K562 (cell line): ENCODE measurements at regions not wholly inside any gene's neighbourhood (a gene's known extent, or its start where the extent isn't known, plus 50 kb on each side); places are given as distances from the start of the nearest gene placed in this dataset.

Source experiments
- ATAC-seq: fragments of 200-7000 bp; cut with Tn5 transposase; 3 replicates; pipeline ENCODE4 v1.9.1; 2020; ENCODE audit warnings: moderate library complexity
- BruUV-seq: library from RNA; stranded (reverse); fragments of 400-500 nt; replicated peaks from 2 replicates; lab custom pipeline; 2021; lab: Mats Ljungman, UMichigan
- CTCF ChIA-PET: fragments of 300-600 bp; formaldehyde crosslinking; extraction: SDS; loops from one replicate; lab custom pipeline; 2021; ENCODE audit warnings: low intra/inter-chr PET ratio; lab: Yijun Ruan, JAX
- POLR2A ChIA-PET: fragments of 300-600, 350-650 bp; sonication (Branson Sonifier 250); formaldehyde crosslinking; extraction: SDS; loops from one replicate; lab custom pipeline; 2021; ENCODE audit warnings: antibody characterized with exemption, inconsistent platforms; lab: Yijun Ruan, JAX
- DNase-seq, 4 experiments: peaks; one replicate each; pipeline versions ENCODE4 v3.0.0 to v3.0.0-alpha.2; 2011 to 2018; ENCODE audit warnings: low spot score in 3 of 4, mixed read lengths in 3 of 4; ENCODE audit errors: extremely low read depth in 1 of 4
- FAIRE-seq: peaks from 2 replicates; lab custom pipeline; 2011; peaks lifted over from hg19 to GRCh38; lab: Jason Lieb, UNC
- H2AFZ ChIP-seq: 2 replicates; pipeline ENCODE4 v1.6.0; 2011; ENCODE audit warnings: low read depth, low read length, control low read depth, inconsistent platforms
- H3K27ac ChIP-seq: fragments of 200-600 bp; 3 replicates; pipeline ENCODE4 v1.8.0; 2011; ENCODE audit warnings: low read depth, mild to moderate bottlenecking, control low read depth, inconsistent platforms, low read length, moderate library complexity, mixed read lengths; ENCODE audit errors: extremely low read depth
- H3K27me3 ChIP-seq, 2 experiments: fragments of 300-600 bp in 1 of 2; 2 replicates in 1 of 2; 3 replicates in 1 of 2; pipeline versions ENCODE4 v1.6.0 to v1.8.0; 2011; ENCODE audit warnings: inconsistent platforms in 2 of 2, low read length in 2 of 2, mild to moderate bottlenecking in 1 of 2, mixed read lengths in 1 of 2, moderate library complexity in 1 of 2; ENCODE audit not compliant: control insufficient read depth in 2 of 2, insufficient read depth in 2 of 2
- H3K36me3 ChIP-seq: fragments of 300-600 bp; 3 replicates; pipeline ENCODE4 v1.8.0; 2011; ENCODE audit warnings: mild to moderate bottlenecking, low read length, inconsistent platforms; ENCODE audit not compliant: control insufficient read depth, insufficient read depth
- H3K4me1 ChIP-seq, 2 experiments: fragments of 200-600 bp in 1 of 2; replicated peaks in 1 of 2; 2 replicates in 1 of 2; 3 replicates in 1 of 2; pipeline versions ENCODE4 v1.5.1 to v1.8.0; 2011; ENCODE audit warnings: inconsistent platforms in 2 of 2, low read length in 2 of 2, mild to moderate bottlenecking in 1 of 2, mixed read lengths in 1 of 2, moderate library complexity in 1 of 2; ENCODE audit not compliant: control insufficient read depth in 2 of 2, insufficient read depth in 2 of 2
- H3K4me2 ChIP-seq: 2 replicates; pipeline ENCODE4 v1.6.1; 2011; ENCODE audit warnings: low read length, control low read depth, inconsistent platforms, mixed read lengths; ENCODE audit not compliant: insufficient read depth
- H3K4me3 ChIP-seq: fragments of 200-600 bp; sonication (generic), shearing (Covaris generic); 2 replicates; pipeline ENCODE4 v1.5.1; 2016; ENCODE audit warnings: control low read depth, inconsistent platforms
- H3K79me2 ChIP-seq: fragments of 200-600 bp; 3 replicates; pipeline ENCODE4 v1.8.0; 2011; ENCODE audit warnings: low read length, inconsistent platforms; ENCODE audit not compliant: control insufficient read depth, insufficient read depth
- H3K9ac ChIP-seq, 2 experiments: 2 replicates each; pipeline versions ENCODE4 v1.6.0 to v1.6.1; 2011; ENCODE audit warnings: low read depth in 2 of 2, low read length in 2 of 2, control low read depth in 1 of 2, inconsistent platforms in 1 of 2, mild to moderate bottlenecking in 1 of 2, mixed read lengths in 1 of 2; ENCODE audit not compliant: insufficient read depth in 1 of 2
- H3K9me1 ChIP-seq: one replicate; pipeline ENCODE4 v1.6.0; 2011; ENCODE audit warnings: inconsistent platforms, mild to moderate bottlenecking, low read length, moderate library complexity; ENCODE audit not compliant: control insufficient read depth, insufficient read depth
- H3K9me3 ChIP-seq: replicated peaks from 2 replicates; pipeline ENCODE4 v1.5.1; 2011; ENCODE audit warnings: low read depth, low read length, inconsistent platforms; ENCODE audit not compliant: control insufficient read depth, insufficient read depth
- H4K20me1 ChIP-seq: replicated peaks from 2 replicates; pipeline ENCODE4 v1.6.1; 2011; ENCODE audit warnings: low read length, inconsistent platforms, mixed read lengths; ENCODE audit not compliant: control insufficient read depth, insufficient read depth
- CREM ChIP-seq: IDR thresholded peaks from 2 replicates; pipeline ENCODE4 v1.6.1; 2014; ENCODE audit warnings: antibody characterized with exemption, low read depth
- FIP1L1 ChIP-seq: fragments of 200-400 bp; formaldehyde crosslinking; IDR thresholded peaks from 2 replicates; pipeline ENCODE4 v1.6.1; 2018; ENCODE audit warnings: mild to moderate bottlenecking, low read depth, low read length; ENCODE audit not compliant: poor library complexity, severe bottlenecking
- MBD2 ChIP-seq: sonication (generic); IDR thresholded peaks from 2 replicates; pipeline ENCODE4 v1.6.1; 2016; ENCODE audit warnings: low read depth, borderline replicate concordance
- ZNF232 ChIP-seq: sonication (generic); formaldehyde crosslinking; IDR thresholded peaks from 2 replicates; pipeline ENCODE4 v1.8.0; 2022; ENCODE audit warnings: mild to moderate bottlenecking, missing genetic modification reagents
- ZNF583 ChIP-seq: fragments of 250-450 bp; sonication (Bioruptor Pico); IDR thresholded peaks from 2 replicates; pipeline ENCODE4 v1.4.0; 2020
- WGBS: fragments of 100-300 bp; shearing (Covaris generic); methylation state at CpG from one replicate; pipeline ENCODE4 v1.1.6; 2016; ENCODE audit warnings: low coverage, mixed read lengths; ENCODE audit not compliant: insufficient coverage; ENCODE audit errors: missing lambda C conversion rate; 5-methylcytosine and 5-hydroxymethylcytosine counted together
- in situ Hi-C: fragments of 300-500 bp; cut with MboI; formaldehyde crosslinking; loops from 4 replicates; pipeline ENCODE4 v1.15.0; 2018; ENCODE audit warnings: inconsistent platforms, mixed read lengths
- intact Hi-C: fragments of 100-400 bp; cut with micrococcal nuclease; formaldehyde crosslinking; loops from 2 replicates; pipeline ENCODE4 v1.14.2; 2022
- TF ChIP-seq, protein P1 (sequence below): fragments of 250-450 bp; sonication (Bioruptor Pico); IDR thresholded peaks from 2 replicates; pipeline ENCODE4 v1.4.0; 2020; ENCODE audit warnings: mild to moderate bottlenecking, moderate library complexity, borderline replicate concordance

DNA sequence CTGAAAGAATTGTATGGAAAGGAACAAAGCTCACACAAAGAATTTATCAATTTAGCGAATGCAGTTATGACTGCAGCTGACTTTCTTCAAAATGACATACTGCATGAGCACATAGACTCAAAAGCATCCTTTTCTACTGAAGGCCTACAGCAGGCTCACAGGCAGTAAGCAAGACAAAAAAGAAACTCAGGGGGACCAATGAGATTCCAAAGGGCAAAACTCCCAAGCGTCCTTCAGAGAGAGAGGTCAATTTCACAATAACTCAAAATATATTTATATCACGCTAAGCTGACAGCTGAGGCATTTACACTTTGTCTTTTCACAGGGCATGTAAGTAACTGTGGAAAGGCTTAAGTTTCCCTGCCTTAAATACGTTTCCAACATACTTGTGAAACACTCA lies 427.9 kb upstream of the RASGRP1 start:
- no peak for FAIRE-seq
- no peak for DNase-seq
- POLR2A ChIA-PET, result no interaction called here
- Histone ChIP-seq H3K9ac (no peak overlapping the region), H3K9me3 (no peaks in the 10 kb centered on the region), H4K20me1 (no peaks in the 10 kb centered on the region; the same call in 1 of the 2 replicates), H2AFZ (no peak overlapping the region), H3K9me1 (no peaks in the 10 kb centered on the region), H3K36me3 (no peaks in the 10 kb centered on the region), H3K4me3 (no peak overlapping the region), H3K4me1 (no peaks in the 10 kb centered on the region), H3K4me2 (no peak overlapping the region), H3K79me2 (no peaks in the 10 kb centered on the region), H3K27ac (no peak overlapping the region), H3K27me3 (no peaks in the 10 kb centered on the region)
- intact Hi-C loops, result loop anchor here (5.0 kb wide), 1 partner anchor 175 kb away; no protein-coding TSS in a partner anchor
- no peak for ATAC-seq
- CTCF ChIA-PET, result no interaction called here
- BruUV-seq, result no TSS peak
- TF ChIP-seq ZNF583 (no peak), FIP1L1 (no peak), CREM (no peak), ZNF232 (CRISPR knock-in tag) (no peak), MBD2 (no peak)
- TF ChIP-seq, protein P1, sequence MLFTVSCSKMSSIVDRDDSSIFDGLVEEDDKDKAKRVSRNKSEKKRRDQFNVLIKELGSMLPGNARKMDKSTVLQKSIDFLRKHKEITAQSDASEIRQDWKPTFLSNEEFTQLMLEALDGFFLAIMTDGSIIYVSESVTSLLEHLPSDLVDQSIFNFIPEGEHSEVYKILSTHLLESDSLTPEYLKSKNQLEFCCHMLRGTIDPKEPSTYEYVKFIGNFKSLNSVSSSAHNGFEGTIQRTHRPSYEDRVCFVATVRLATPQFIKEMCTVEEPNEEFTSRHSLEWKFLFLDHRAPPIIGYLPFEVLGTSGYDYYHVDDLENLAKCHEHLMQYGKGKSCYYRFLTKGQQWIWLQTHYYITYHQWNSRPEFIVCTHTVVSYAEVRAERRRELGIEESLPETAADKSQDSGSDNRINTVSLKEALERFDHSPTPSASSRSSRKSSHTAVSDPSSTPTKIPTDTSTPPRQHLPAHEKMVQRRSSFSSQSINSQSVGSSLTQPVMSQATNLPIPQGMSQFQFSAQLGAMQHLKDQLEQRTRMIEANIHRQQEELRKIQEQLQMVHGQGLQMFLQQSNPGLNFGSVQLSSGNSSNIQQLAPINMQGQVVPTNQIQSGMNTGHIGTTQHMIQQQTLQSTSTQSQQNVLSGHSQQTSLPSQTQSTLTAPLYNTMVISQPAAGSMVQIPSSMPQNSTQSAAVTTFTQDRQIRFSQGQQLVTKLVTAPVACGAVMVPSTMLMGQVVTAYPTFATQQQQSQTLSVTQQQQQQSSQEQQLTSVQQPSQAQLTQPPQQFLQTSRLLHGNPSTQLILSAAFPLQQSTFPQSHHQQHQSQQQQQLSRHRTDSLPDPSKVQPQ (CRISPR knock-in tag), result no peak
- 0% methylated on average over 4 of the region's 4 CpGs for WGBS
- in situ Hi-C loops, result no loop called here
